M059J (cell line): ENCODE measurements at regions not wholly inside any gene's neighbourhood (a gene's known extent, or its start where the extent isn't known, plus 50 kb on each side); places are given as distances from the start of the nearest gene placed in this dataset.
A peak's percentile ranks its signal among the peaks of the same experiment; 100 is the strongest.

Source experiments
- DNase-seq: peaks from one replicate; pipeline ENCODE4 v3.0.0-alpha.2; 2012; ENCODE audit warnings: low read depth

DNA sequence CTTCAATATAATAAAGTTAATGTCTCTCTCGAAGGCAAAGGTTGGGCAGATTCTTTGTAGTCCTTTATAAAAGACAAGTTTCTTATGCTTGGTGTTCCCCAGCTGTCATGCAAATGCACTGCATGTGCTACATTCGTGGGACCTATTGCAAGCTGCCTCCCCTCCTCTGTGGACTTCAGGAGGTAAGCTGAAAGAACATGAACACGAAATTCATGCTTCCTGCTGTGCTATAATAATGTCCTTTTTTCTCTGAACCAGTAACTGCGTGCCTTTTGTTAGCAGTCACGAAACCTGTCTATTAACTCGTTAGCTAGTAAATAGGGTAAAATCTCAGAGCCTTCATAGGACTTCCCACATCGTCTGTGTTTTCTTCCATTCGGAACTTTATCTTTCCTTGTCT, 363.5 kb downstream of the CDH9 start:
- no peak for DNase-seq

DNA sequence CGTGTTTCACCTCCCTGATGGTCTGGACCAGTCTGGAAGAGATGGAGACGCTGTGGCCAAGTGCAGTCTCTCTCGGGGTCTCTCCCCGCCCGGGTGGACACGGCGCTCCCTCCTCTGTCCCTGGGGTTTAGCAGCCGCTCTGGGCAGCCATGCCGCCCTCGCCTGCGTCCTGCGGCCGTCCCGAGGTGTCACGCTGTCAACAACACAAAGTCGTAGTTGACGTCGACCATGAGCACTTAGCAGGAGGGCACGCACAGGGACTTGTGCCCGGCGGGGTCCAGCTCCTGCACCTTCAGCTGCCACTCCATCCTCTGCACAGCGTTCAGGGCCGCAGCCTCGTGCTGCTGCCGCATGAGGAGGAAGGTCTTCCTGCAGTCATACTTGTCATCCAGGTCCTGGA, 368.9 kb downstream of the CDH9 start:
- no peak for DNase-seq

DNA sequence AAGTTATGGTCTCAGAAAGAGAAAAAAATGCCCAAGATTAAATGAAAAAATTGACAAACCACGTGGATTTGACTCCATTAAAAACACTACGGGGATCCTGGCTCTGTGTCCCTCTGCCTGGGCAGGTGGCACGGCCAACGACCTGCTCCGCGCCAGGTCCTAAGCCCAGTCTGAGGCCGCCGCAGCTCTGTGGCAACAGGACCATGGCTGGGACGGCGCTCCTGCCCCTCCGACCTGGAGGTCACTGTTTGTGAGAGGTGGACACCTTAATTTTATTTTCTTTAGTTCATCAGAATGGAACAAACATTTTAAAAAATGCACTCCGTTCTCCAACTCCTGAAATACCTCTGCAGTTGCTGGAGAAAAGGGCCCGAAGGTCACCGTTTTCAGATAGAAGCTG, 369.4 kb downstream of the CDH9 start:
- DNase-seq: no peak

DNA sequence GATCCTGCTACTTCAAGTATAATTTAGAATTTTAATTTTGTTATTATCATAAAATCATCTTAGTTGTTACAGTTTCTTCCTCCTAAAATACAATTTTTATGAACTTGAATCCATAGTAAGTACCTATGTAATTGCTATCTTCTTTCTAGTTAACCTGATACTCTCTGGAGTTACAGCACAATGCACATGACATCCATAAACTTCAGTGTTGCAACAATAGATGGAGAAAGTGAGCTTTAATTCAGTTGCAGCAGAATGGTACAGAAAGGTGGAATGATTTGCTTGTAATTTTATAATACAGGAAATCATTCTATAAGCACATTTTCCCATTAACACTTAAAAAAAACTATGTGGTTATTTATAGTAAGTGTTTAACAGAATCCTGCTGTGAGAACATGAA, 372.0 kb downstream of the CDH9 start:
- DNase-seq: no peak

DNA sequence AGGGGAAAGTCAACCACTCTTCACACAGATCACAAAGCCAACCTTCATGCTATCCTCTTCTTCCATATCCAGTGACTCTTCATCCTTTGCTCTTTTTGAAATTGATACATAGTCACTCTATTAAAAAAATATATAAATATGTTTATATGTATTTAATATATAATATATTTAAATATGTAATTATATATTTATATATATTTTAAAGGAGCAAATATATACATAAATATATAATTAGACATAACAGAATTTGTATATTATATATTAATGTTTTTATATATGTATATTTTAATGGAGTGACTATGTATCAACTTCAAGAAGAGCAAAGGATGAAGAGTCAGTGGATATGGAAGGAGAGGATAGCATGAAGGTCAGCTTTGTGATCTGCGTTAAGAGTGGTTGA, 374.9 kb downstream of the CDH9 start:
- no peak for DNase-seq

DNA sequence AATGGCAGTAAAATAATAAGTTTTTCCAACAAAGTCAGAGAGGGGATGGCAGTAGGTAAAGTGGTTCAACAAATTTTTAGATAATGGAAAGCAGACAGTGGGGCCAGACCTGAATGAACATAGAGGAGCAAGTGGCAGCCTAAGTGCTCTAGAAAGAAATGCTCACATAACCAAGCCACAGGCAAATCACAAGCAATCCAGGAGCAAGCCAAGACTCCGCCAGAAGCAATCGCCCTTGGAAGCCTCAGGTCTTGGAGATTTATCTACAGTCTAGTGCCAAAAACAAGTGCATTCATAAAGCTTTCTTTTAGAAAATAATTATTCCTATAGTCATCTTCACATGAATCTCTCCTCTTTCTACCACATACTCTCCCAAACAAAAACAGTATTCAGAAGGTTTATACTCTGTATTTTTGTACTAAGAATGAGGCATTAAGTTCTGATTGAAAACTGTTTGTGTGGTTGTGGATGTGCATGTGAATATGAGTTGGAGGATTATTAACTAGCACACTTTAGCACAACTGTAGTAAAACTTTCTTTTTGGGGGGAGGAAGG, 375.5 kb downstream of the CDH9 start:
- no peak for DNase-seq

DNA sequence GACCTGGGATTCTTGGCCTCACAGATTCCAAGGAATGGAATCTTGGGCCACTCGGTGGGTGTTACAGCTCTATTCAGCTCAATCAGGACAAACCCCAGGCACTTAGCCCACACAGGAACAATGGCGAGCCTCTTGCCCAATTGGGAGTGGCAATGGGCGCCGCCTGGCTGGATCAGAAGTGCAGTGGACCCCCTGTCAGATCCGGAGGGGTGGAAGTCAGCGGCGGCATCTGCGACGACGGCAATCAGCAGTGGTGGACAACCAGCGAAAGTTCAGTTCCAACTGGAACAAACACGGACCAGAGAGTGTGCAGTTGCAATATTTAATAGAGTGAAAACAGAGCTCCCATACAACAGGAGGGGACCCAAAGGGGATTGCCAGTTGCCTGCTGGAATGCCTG, 378.3 kb downstream of the CDH9 start:
- no peak for DNase-seq

DNA sequence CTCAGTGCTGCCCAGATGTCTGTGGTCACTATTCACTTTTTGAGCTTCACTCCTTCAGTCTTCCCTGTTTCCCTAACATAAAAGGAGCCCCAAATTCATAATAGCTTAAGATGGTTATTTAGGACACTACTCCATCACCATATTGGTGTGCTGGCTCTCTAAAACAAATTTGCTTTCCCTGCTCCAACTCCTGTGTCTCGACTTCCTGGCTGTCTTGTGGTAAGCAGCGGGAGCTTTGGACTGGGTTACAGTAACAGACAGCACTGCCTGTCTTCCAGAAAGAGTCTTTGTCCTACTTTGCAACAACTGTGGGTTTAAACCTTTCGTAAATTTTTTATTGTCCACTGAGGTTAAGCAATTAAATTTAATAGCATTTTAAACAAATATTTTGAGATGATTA, 389.4 kb downstream of the CDH9 start:
- DNase-seq: no peak

DNA sequence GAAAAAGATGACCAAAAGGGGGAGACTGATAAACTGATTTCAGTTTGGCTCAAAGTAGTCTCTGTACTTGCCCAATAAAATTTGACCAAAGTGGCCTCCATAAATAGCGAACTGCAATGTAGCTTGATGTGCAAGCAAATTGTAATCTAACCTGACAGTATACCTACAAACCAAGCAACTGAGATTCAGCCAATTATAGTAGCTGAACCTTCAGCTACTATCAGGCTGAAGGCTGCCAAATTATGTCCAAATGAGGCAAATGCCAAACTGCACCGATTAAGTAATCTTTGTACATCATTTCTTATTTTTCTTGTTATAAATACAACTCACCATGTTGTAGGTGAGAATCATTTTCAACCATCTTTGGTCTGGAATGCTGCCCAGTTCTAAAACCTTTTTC, 390.6 kb downstream of the CDH9 start:
- DNase-seq: no peak

DNA sequence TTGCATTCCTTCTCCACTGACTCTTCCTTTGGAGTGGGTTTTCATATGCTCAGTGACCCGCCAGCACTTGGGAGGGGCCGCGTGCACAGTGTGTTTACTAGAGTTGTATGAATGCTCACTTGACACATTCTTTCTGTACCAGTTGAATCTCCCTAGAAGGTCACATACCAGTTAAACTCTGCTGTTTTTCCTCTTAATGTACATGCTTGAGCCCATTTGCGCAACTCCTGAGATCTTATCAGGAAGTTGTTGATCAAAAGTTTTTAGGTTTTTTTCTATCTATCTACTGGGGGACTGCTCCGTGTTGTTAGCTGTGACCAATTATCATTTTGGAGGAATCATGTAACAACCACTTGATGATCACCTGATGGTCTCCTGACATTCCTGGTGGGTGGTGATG, 392.7 kb downstream of the CDH9 start:
- no peak for DNase-seq

DNA sequence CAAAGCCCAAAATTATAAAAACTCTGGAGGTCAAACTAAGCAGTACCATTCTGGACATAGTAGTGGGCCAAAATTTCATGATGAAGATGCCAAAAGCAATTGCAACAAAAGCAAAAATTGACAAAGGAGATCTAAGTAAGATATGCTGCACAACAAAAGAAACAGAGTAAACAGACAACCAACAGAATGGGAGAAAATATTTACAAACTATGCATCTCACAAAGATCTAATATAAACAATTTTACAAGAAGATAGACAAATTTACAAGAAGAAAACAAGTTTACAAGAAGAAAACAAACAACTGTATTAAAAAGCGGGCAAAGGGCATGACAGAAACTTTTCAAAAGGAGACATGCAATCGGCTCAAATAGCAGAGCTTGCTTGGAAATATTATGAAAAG, 396.9 kb downstream of the CDH9 start:
- no peak for DNase-seq

DNA sequence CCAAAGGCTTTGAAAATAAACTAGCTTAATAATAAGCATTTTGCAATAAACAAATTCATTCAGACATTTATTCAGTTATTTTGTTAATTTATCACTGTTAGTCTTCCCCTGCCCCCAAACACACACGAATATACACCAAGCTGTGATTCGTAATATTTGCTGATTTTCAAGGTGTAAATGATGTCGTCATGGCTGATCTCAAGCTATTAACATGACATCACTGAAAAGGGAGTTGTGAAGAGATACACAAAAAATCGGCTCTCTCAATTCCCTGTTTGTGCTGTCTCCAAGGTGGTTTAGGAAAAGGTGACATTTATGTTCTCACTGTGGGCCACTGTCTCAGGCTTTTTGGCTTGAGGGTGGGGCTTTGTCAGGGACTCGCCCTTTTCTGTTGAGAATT, 413.3 kb downstream of the CDH9 start:
- DNase-seq: no peak

DNA sequence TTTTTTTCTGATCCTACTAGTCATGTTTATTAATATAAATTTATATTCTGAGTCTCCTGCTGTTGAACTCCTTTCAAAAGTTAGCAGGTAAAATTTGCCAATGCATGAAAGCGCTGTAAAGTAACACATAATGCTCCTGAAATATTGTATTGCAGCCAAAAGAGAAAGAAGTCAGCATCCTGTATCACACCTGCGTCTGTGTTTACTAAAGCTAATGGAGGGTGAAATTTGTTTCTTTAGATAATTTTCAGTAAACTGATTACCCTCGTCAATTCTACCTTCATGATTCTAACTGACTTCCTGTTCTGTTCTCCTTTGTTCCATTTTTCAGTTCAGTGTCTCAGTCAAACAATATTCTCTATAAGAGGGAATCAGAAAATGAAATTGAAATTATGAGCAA, 415.4 kb downstream of the CDH9 start:
- DNase-seq: no peak

DNA sequence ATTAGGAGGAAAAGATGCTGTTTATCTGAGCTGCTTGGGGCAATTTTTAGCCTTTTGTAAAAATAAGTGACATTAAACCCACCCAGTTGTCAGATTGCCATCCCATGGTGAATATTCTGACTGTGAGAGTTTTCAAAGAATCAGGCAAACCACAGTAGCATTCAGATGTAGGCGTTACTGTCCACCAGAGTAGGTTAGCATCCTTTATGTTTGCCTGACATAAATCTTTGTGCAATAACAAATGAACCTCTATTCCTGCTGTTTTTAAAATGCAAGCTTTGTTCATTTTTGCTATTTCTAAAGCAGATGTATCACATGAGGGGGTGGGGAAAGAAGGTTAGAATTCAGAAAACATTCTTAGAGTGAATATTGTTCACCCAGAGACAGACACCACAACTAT, 427.8 kb downstream of the CDH9 start:
- DNase-seq: no peak

DNA sequence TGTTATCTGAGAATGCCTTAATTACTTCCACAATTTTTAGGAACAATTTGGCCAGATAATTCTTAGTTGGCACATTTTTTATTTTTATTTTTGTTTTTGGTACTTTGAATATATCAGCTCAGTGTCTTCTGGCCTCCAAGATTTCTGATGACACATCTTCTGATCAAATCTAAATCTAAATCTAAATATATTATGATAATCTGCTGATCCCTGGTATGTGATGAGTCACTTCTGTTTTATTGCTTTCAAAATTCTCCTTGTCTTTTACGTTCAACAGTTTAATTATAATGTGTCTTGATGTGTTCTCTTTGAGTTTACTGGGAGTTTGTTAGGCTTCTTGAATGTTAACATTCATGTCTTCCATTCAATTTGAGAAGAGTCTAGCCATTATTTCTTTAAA, 436.8 kb downstream of the CDH9 start:
- DNase-seq: no peak

DNA sequence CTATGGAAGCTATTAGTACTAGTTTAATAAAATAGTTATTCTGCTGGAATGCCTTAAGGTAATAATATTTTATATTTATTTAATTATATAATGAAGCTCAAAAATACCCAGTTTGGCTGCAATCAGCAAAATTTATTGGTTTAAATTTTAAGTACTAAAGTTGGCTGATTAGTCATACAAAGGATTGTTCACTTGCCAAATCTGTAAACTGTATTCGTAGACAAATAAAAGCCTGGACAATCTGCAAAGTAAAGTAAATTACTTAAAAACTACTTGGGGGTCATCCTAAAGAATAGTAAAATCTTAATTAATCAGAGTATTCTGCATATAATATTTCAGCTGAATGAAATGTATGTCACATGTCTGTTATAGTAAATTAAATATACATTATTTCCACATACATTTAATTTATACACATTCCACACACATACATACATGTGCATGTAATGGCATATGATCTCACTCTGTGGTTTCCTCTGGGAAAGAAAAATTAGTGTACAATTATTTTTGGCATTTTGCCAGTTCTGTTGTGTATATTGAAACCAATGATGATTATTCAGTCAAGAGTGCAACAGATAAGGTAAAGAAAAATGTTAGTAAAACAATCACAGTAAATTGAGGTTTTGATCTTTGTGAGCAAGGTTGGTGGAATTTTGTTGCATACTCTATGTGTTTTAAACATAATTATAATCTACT, 455.9 kb downstream of the CDH9 start:
- DNase-seq: peak; percentile 2

DNA sequence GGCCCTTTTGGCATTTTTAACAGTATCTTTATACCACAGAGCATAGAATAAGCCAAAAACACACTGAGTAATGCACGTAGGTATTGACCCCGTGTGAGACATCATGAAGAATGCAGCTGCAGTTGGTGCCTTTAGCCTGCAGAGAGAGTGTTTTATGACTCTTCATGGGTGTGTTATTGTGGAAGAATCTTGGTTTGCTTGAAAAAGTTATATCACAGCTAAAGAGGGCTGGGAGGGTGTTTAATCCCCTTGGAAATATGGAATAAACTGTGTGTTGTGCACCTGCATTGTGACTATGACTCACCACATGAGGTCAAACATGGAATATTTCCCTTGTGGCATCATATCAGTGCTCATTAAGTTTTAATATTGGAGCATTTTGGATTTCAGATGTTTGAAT, 458.7 kb downstream of the CDH9 start:
- DNase-seq: no peak

DNA sequence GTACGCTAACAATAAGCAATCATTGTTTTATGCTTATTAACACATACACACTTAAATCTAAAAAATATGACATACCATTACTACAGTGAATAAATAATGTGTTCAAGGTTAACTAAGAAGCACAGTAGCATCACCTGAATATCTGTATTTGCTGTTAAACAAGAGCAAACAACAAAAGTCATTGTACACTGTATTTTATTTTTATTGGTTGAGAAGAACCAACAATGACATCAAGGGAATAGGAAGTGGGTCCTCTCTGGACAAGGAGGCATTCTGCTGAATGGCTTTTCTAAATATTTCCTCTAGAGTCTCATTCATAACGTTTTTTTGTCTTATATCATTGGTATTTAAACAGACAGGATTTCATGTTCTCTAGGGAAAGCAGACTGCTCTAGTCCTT, 460.4 kb downstream of the CDH9 start:
- DNase-seq: no peak

DNA sequence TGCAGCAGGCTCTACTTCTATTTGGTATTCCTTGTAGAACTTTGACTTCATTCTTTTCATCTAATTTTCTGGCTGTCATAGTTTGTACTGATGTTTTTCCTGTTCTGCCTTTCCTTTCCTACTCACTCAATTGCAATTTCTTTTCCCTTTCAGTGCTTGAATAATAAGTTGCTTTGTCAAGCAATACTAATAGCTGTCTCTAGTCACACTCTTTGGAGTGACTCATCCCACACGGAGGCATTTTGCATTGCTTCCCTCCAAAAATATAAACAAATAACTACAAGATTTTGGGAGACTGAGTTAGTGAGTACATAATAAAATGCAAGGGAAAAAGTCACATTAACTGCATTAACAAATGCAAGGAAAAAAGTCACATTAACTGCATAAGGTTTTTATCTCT, 465.9 kb downstream of the CDH9 start:
- peak; percentile 15 for DNase-seq

DNA sequence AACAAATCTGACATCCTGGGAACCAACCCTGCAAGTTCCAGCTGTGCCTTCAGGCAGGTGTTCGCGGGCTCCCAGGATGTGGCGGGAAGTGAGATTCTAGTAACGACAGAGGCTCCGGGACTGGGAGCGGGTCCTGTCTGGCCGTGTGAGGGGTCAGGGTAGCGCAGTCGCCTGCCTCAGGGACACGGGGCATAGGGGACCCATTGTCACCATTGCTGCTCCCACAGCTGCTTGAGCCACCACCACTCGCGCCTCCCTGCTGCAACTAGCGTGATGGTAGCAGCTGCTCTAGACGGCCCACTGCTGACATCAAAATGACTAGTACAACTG, 468.5 kb downstream of the CDH9 start:
- DNase-seq: no peak

DNA sequence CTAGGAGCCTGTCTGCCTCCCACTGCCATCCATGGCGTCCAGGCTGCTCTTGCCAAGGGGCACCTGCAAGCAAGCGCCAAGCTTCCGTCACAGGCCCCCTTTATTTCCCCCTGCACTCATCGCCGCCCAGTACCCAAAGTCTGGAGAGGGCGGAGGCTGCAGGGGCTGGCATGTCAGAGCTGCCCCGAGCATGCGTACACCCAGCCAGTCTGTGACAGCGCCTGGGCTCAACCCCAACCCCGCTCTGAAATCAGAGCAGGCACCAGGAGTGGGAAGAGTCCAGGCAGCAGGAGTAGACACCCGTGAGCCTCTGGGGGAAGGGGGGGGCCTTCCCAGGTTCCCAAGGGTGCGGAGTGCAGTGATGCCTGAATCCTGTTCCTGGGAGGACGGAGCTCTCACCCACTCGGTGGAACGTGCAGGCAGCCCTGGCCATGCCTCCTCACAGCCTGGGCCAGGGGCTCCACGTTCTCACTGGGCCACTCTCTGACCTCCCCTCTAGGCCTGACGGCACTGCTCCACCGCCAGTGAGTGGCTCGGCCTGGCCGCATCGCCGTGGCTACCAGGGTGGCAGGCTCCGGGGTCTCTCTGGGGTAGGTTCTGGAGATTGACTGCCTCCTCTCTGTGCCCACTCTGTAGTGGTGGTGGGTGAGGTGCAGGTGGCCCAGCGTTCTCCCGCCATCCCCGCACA, 469.0 kb downstream of the CDH9 start:
- no peak for DNase-seq

DNA sequence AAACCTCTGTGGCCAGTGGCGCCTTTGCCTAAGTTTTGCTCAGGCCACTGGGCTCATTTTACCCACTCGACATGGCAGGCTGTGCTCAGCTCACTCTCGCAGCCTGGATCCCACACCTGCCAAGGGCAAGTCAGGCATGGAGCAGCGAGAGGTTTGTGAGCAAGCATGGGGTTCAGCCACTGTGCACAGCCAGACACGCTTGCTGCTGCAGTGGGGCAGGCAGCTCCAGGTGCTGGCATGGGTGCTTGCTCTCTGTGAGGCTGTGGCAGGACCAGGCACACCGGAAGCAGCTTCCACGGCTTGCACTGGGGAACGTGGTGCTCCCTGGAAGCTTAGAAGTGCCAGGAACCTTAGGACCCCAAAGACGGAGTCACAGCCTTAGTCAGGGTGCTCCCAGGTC, 470.1 kb downstream of the CDH9 start:
- DNase-seq: no peak

DNA sequence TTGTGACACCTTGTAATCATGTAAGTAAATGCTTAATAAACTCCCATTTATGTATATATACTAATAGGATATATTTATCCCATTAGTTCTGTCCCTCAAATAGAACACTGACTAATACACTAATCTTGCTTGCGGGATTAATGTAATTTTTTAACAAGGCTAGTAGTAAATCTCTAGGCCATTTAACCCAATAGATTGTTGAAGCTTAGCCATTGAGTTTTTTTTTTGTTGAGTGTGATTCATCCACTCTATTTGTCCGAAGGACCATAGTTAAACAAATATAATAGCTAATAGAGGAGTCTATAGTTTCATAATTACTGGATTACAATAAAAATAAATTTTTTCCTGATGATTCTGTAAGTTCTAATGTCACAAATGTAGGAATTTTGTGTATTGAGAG, 474.4 kb downstream of the CDH9 start:
- no peak for DNase-seq

DNA sequence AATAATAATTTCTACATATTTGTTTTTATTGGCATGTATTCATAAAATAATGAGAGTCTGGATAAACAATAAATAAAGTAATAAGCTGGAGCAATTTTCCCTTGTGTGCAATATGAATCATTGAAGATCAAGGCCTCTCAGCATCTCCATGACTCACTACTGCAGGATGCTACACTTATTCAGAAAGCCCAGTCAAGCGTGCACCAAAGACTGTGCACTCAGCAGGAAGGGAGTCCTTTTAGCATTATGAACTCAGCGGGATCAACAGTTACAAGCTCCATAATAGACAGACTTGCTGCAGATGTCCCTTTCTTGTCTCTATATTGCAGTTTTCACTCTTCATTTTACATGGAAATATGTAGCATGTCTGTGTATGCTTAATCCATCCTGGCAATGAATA, 485.3 kb downstream of the CDH9 start:
- DNase-seq: peak; percentile 71
